ENCODE measurements at regions not wholly inside any gene's neighbourhood (a gene's known extent, or its start where the extent isn't known, plus 50 kb on each side); places are given as distances from the start of the nearest gene placed in this dataset.
A peak's percentile ranks its signal among the peaks of the same experiment; 100 is the strongest.

GRCh38 chr20:22791877-22792525 is 207.6 kb upstream of the FOXA2 start:
- no peak overlapping the region for H3K4me3 Mint-ChIP-seq
- H3K9ac ChIP-seq = no peak overlapping the region
- no peaks in the 10 kb centered on the region for H3K79me2 ChIP-seq (ENCODE audit: low read depth)
- peaks cover 11% of the 10 kb centered on the region for H3K4me1 ChIP-seq
- H3K4me2 ChIP-seq = no peak overlapping the region
- H3K36me3 Mint-ChIP-seq = no peaks in the 10 kb centered on the region
- H3K27me3 Mint-ChIP-seq (ENCODE audit: insufficient read depth, low read depth) = peaks cover 10% of the 10 kb centered on the region
- H3F3A ChIP-seq (ENCODE audit: low read depth) = no peaks in the 10 kb centered on the region
- no peaks in the 10 kb centered on the region for H4K20me1 ChIP-seq (ENCODE audit: low read depth)
- H3K9me3 Mint-ChIP-seq = no peaks in the 10 kb centered on the region
- no peak for DNase-seq (ENCODE audit: low spot score)
- H3K27ac Mint-ChIP-seq = no peak overlapping the region
- no peak overlapping the region for H3K27ac ChIP-seq
- no peak overlapping the region for H3K4me3 ChIP-seq
- no peaks in the 10 kb centered on the region for H3K27me3 ChIP-seq
- no peaks in the 10 kb centered on the region for H3K9me3 ChIP-seq (ENCODE audit: low read depth)
- TF ChIP-seq CTCF (IDR thresholded peaks at IDR 0.05) (no peak), EZH2phosphoT487 (IDR thresholded peaks at IDR 0.05) (no peak), EZH2 (IDR thresholded peaks at IDR 0.05) (no peak)
- H2AFZ ChIP-seq (replicated peaks) = no peak overlapping the region
- H3K4me1 Mint-ChIP-seq = peaks cover 15% of the 10 kb centered on the region
- no peaks in the 10 kb centered on the region for H3K36me3 ChIP-seq

GRCh38 chr20:22794200-22794599 is 209.8 kb upstream of the FOXA2 start:
- Histone ChIP-seq H3K4me3 (no peak overlapping the region), H3K4me2 (no peak overlapping the region), H3K9me3 (ENCODE audit: low read depth) (no peaks in the 10 kb centered on the region), H3K79me2 (ENCODE audit: low read depth) (no peaks in the 10 kb centered on the region), H3K36me3 (no peaks in the 10 kb centered on the region), H3K27ac (no peak overlapping the region), H3K4me1 (peaks cover 11% of the 10 kb centered on the region), H3F3A (ENCODE audit: low read depth) (no peaks in the 10 kb centered on the region), H4K20me1 (ENCODE audit: low read depth) (no peaks in the 10 kb centered on the region), H3K9ac (no peak overlapping the region), H3K27me3 (no peaks in the 10 kb centered on the region), H2AFZ (replicated peaks) (no peak overlapping the region)
- Mint-ChIP-seq H3K36me3 (no peaks in the 10 kb centered on the region), H3K27me3 (ENCODE audit: insufficient read depth, low read depth) (peaks cover 10% of the 10 kb centered on the region), H3K27ac (no peak overlapping the region), H3K9me3 (no peaks in the 10 kb centered on the region), H3K4me3 (no peak overlapping the region), H3K4me1 (peaks cover 15% of the 10 kb centered on the region)
- DNase-seq (ENCODE audit: low spot score) = no peak
- TF ChIP-seq CTCF (IDR thresholded peaks at IDR 0.05) = no peak
- no peak for TF ChIP-seq EZH2 (IDR thresholded peaks at IDR 0.05)

- Histone ChIP-seq H3F3A (ENCODE audit: low read depth) (no peaks in the 10 kb centered on the region), H3K36me3 (no peaks in the 10 kb centered on the region), H3K27ac (no peak overlapping the region), H3K4me2 (no peak overlapping the region), H3K4me1 (peaks cover 11% of the 10 kb centered on the region), H3K27me3 (no peaks in the 10 kb centered on the region), H3K9ac (no peak overlapping the region), H4K20me1 (ENCODE audit: low read depth) (no peaks in the 10 kb centered on the region), H3K79me2 (ENCODE audit: low read depth) (no peaks in the 10 kb centered on the region), H2AFZ (replicated peaks) (peak overlapping the region; percentile 23), H3K9me3 (ENCODE audit: low read depth) (no peaks in the 10 kb centered on the region), H3K4me3 (no peak overlapping the region)
- TF ChIP-seq EZH2 (IDR thresholded peaks at IDR 0.05) = no peak
- Mint-ChIP-seq H3K27me3 (ENCODE audit: insufficient read depth, low read depth) (peaks cover 8% of the 10 kb centered on the region), H3K4me1 (peaks cover 15% of the 10 kb centered on the region), H3K36me3 (no peaks in the 10 kb centered on the region), H3K4me3 (no peak overlapping the region), H3K9me3 (no peaks in the 10 kb centered on the region), H3K27ac (no peak overlapping the region)
- no peak for DNase-seq (ENCODE audit: low spot score)
Measured at GRCh38 chr20:22795433-22795832, 211.1 kb upstream of the FOXA2 start.

- no peaks in the 10 kb centered on the region for H3K27me3 ChIP-seq
- H2AFZ ChIP-seq (replicated peaks) = peak overlapping the region; percentile 23
- Mint-ChIP-seq H3K4me3 (no peak overlapping the region), H3K9me3 (no peaks in the 10 kb centered on the region), H3K4me1 (peaks cover 18% of the 10 kb centered on the region), H3K36me3 (no peaks in the 10 kb centered on the region), H3K27ac (no peak overlapping the region), H3K27me3 (ENCODE audit: insufficient read depth, low read depth) (peaks cover 8% of the 10 kb centered on the region)
- peak; percentile 40 for DNase-seq (ENCODE audit: low spot score)
- no peaks in the 10 kb centered on the region for H3K79me2 ChIP-seq (ENCODE audit: low read depth)
- no peak for TF ChIP-seq CTCF (IDR thresholded peaks at IDR 0.05)
- no peak for TF ChIP-seq EZH2phosphoT487 (IDR thresholded peaks at IDR 0.05)
- TF ChIP-seq EZH2 (IDR thresholded peaks at IDR 0.05) = no peak
- no peak overlapping the region for H3K9ac ChIP-seq
- peaks cover 11% of the 10 kb centered on the region for H3K4me1 ChIP-seq
- no peak overlapping the region for H3K27ac ChIP-seq
- no peaks in the 10 kb centered on the region for H3K36me3 ChIP-seq
- no peak overlapping the region for H3K4me2 ChIP-seq
- no peaks in the 10 kb centered on the region for H4K20me1 ChIP-seq (ENCODE audit: low read depth)
- H3K9me3 ChIP-seq (ENCODE audit: low read depth) = no peaks in the 10 kb centered on the region
- no peak overlapping the region for H3K4me3 ChIP-seq
- no peaks in the 10 kb centered on the region for H3F3A ChIP-seq (ENCODE audit: low read depth)
Measured at GRCh38 chr20:22795871-22796270, 211.5 kb upstream of the FOXA2 start.
